ENCODE measurements at regions not wholly inside any gene's neighbourhood (a gene's known extent, or its start where the extent isn't known, plus 50 kb on each side); places are given as distances from the start of the nearest gene placed in this dataset.

GRCh38 chr10:46220187-46220586, 66.6 kb upstream of the ANTXRL start:
- TF ChIP-seq EZH2 (optimal IDR thresholded peaks at IDR 0.05; ENCODE audit: low read depth, low read length): no peak
- TF ChIP-seq CTCF (IDR thresholded peaks at IDR 0.05; ENCODE audit: low read length): no peak
- no peak for TF ChIP-seq EZH2phosphoT487 (IDR thresholded peaks at IDR 0.05; ENCODE audit: low read length)
